Trophoblast cell (in vitro differentiated cells and primary cell): ENCODE measurements at regions not wholly inside any gene's neighbourhood (a gene's known extent, or its start where the extent isn't known, plus 50 kb on each side); places are given as distances from the start of the nearest gene placed in this dataset.

Experiments used
- DNase-seq, 2 donors: peaks; one replicate each; pipeline ENCODE4 v3.0.0-alpha.2; 2016
- H2AFZ ChIP-seq: 2 replicates; pipeline ENCODE4 v1.6.1; 2013; ENCODE audit warnings: low read length, moderate library complexity, mild to moderate bottlenecking; ENCODE audit not compliant: insufficient read depth, poor library complexity
- H2AK5ac ChIP-seq: 2 replicates; pipeline ENCODE4 v1.6.1; 2013; ENCODE audit warnings: mild to moderate bottlenecking, low read length
- H2BK120ac ChIP-seq: 2 replicates; pipeline ENCODE4 v1.6.1; 2013; ENCODE audit warnings: low read length, mild to moderate bottlenecking, moderate library complexity; ENCODE audit not compliant: insufficient read depth, poor library complexity
- H2BK12ac ChIP-seq: 2 replicates; pipeline ENCODE4 v1.6.1; 2013; ENCODE audit warnings: mild to moderate bottlenecking, low read length, moderate library complexity
- H2BK5ac ChIP-seq: 2 replicates; pipeline ENCODE4 v1.6.1; 2013; ENCODE audit warnings: low read length, low read depth, moderate library complexity, mild to moderate bottlenecking; ENCODE audit not compliant: poor library complexity
- H3K14ac ChIP-seq: 2 replicates; pipeline ENCODE4 v1.6.1; 2013; ENCODE audit warnings: mild to moderate bottlenecking, low read length
- H3K18ac ChIP-seq: 2 replicates; pipeline ENCODE4 v1.6.1; 2013; ENCODE audit warnings: mild to moderate bottlenecking, low read length
- H3K23ac ChIP-seq: 2 replicates; pipeline ENCODE4 v1.6.1; 2013; ENCODE audit warnings: low read length
- H3K27ac ChIP-seq: 2 replicates; pipeline ENCODE4 v1.5.1; 2013; ENCODE audit warnings: low read depth, mild to moderate bottlenecking, inconsistent platforms, low read length, moderate library complexity
- H3K27me3 ChIP-seq: 2 replicates; pipeline ENCODE4 v1.6.1; 2013; ENCODE audit warnings: inconsistent platforms, mild to moderate bottlenecking, low read length, moderate library complexity; ENCODE audit not compliant: insufficient read depth
- H3K36me3 ChIP-seq, 2 experiments: 1 replicate in 1 of 2; 2 replicates in 1 of 2; pipeline ENCODE4 v1.6.1; 2013; ENCODE audit warnings: low read length in 2 of 2, mild to moderate bottlenecking in 2 of 2, moderate library complexity in 1 of 2; ENCODE audit not compliant: insufficient read depth in 2 of 2, control insufficient read depth in 1 of 2
- H3K4ac ChIP-seq: 2 replicates; pipeline ENCODE4 v1.6.1; 2013; ENCODE audit warnings: low read depth, mild to moderate bottlenecking, low read length, moderate library complexity
- H3K4me1 ChIP-seq, 2 experiments: 1 replicate in 1 of 2; 2 replicates in 1 of 2; pipeline ENCODE4 v1.6.1; 2013; ENCODE audit warnings: low read length in 2 of 2, mild to moderate bottlenecking in 2 of 2, moderate library complexity in 1 of 2; ENCODE audit not compliant: insufficient read depth in 2 of 2, control insufficient read depth in 1 of 2
- H3K4me2 ChIP-seq: 2 replicates; pipeline ENCODE4 v1.6.1; 2013; ENCODE audit warnings: inconsistent platforms, mild to moderate bottlenecking, low read length, moderate library complexity
- H3K4me3 ChIP-seq: 2 replicates; pipeline ENCODE4 v1.5.1; 2013; ENCODE audit warnings: mild to moderate bottlenecking, low read depth, low read length, inconsistent platforms
- H3K79me1 ChIP-seq: one replicate; pipeline ENCODE4 v1.6.1; 2013; ENCODE audit warnings: low read length
- H3K79me2 ChIP-seq: 2 replicates; pipeline ENCODE4 v1.6.1; 2013; ENCODE audit warnings: low read length, mild to moderate bottlenecking; ENCODE audit not compliant: control insufficient read depth, insufficient read depth, poor library complexity
- H3K9ac ChIP-seq: 2 replicates; pipeline ENCODE4 v1.6.1; 2013; ENCODE audit warnings: mild to moderate bottlenecking, low read length
- H3K9me3 ChIP-seq: 2 replicates; pipeline ENCODE4 v1.6.1; 2013; ENCODE audit warnings: low read depth, mild to moderate bottlenecking, control low read depth, inconsistent platforms, low read length; ENCODE audit not compliant: insufficient read depth
- H4K12ac ChIP-seq: 2 replicates; pipeline ENCODE4 v1.6.1; 2013; ENCODE audit warnings: low read depth, mild to moderate bottlenecking, low read length, moderate library complexity
- H4K8ac ChIP-seq: 2 replicates; pipeline ENCODE4 v1.6.1; 2013; ENCODE audit warnings: low read depth, mild to moderate bottlenecking, low read length, moderate library complexity
- H4K91ac ChIP-seq: one replicate; pipeline ENCODE4 v1.6.1; 2013; ENCODE audit warnings: low read depth, mild to moderate bottlenecking, low read length, moderate library complexity
- WGBS: extraction: QIAGEN DNeasy Blood & Tissue Kit; methylation state at CpG from one replicate; pipeline ENCODE4 v1.1.7; 2013; ENCODE audit warnings: missing lambda C conversion rate; ENCODE audit not compliant: insufficient read length, insufficient coverage; ENCODE audit errors: extremely low coverage; 5-methylcytosine and 5-hydroxymethylcytosine counted together

DNA sequence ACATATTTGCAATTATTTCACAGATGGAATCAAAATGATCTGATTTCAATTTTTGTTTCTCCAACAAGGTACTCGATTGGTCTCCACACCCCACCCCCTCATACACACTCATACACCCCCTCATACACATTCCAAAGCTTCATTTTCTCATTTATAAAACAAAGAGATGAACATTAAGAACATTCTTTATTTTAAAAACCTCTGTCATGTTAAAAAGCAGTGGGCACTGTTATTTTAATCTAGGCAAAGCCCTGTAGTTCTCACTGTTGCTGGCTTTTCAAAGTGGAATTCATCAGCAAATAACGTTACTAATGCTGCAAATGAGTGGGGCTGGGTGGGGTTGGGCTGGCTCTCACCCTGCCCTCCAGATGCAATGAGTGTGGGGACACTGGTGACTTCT is 289.6 kb upstream of the ASIC2 start:
- no peak overlapping the region for H2AFZ ChIP-seq
- no peaks in the 10 kb centered on the region for H3K79me2 ChIP-seq
- no peaks in the 10 kb centered on the region for H3K36me3 ChIP-seq
- H3K9me3 ChIP-seq = peaks cover 3% of the 10 kb centered on the region
- H2BK120ac ChIP-seq = no peak overlapping the region
- H3K4ac ChIP-seq = no peak overlapping the region
- no peak overlapping the region for H2BK12ac ChIP-seq
- DNase-seq = no peak
- no peaks in the 10 kb centered on the region for H3K79me1 ChIP-seq
- H3K4me1 ChIP-seq = no peaks in the 10 kb centered on the region
- no peak overlapping the region for H3K23ac ChIP-seq
- no peak overlapping the region for H4K91ac ChIP-seq
- H3K18ac ChIP-seq = no peak overlapping the region
- H2AK5ac ChIP-seq = no peak overlapping the region
- H3K14ac ChIP-seq = no peak overlapping the region
- no peak overlapping the region for H2BK5ac ChIP-seq
- no peaks in the 10 kb centered on the region for H3K27me3 ChIP-seq
- H3K27ac ChIP-seq = no peak overlapping the region
- H3K9ac ChIP-seq = no peak overlapping the region
- no peak overlapping the region for H4K12ac ChIP-seq
- no CpG with 5 or more reads among the region's 2 CpGs for WGBS
- no peak overlapping the region for H3K4me2 ChIP-seq
- no peak overlapping the region for H3K4me3 ChIP-seq
- no peak overlapping the region for H4K8ac ChIP-seq

DNA sequence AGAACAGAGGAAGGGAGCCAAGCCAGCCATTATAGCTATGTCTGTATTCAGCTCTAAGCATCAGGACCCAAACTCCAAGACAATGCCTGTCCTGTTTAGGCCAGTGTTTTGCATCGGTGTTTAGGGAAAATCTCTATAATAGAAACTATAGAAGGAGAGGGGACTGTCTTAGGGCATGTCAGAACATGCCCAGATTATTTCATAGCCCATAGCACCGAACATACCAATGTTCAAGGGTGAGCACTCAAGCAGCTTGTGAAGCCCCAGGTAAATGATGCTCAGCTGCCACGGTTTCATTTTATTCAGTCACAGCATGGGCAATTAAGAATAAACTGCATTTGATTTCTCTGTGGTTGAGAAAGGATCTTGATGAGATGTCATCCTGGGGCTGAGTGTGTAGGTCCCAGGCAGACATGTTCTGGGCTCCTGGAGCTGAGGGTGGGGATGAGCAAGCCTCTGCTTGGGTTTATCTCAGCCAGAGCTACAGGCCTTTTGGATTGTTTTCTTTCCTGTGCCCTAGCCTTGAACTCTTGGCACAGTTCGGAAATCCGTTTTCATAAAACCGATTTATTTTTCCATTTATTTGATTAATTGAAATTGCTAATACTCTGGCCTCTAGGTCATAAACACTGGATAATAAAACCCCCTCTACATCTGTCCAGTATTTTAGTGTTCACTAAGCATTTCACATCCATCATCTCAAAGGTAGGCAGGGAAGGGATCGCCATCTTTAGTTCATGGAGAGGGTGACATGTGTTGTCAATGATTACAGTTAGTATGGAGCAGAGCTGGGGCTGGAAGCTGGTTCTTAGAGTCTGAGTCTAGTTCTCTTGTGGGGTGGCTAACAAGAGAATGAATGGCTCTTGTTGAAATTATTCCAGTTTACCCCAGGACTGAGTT is 290.7 kb upstream of the ASIC2 start:
- WGBS = no CpG with 5 or more reads among the region's 7 CpGs
- H4K12ac ChIP-seq = no peak overlapping the region

DNA sequence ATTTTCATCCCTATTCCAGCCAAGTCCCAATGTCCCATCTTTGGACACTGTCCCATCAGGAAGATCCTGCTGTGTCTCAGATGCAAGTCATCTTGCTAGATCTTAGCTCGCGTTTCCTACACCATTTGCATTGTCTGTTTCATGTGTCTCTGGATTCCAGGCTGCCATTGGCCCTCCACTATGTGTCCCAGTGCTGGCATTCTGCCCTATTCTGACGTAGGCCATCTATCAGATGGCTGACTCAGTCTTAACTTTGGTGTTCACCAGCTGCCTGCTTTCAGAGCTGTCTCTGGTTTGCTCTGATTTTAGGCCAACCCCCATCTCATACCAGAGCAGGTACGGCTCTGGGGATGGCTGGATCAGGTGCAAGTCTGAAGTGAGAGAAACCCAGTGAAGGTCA is 300.9 kb upstream of the ASIC2 start:
- Histone ChIP-seq H3K4ac (no peak overlapping the region), H3K36me3 (no peaks in the 10 kb centered on the region), H3K9ac (no peak overlapping the region), H3K27me3 (no peaks in the 10 kb centered on the region), H4K91ac (no peak overlapping the region), H2BK5ac (no peak overlapping the region), H2BK120ac (no peak overlapping the region), H4K12ac (no peak overlapping the region), H3K23ac (no peak overlapping the region), H2AK5ac (no peak overlapping the region), H3K79me2 (no peaks in the 10 kb centered on the region), H3K4me3 (no peak overlapping the region), H3K4me1 (no peaks in the 10 kb centered on the region), H3K9me3 (no peaks in the 10 kb centered on the region), H3K27ac (no peak overlapping the region), H2BK12ac (no peak overlapping the region), H2AFZ (no peak overlapping the region), H3K14ac (no peak overlapping the region), H3K18ac (no peak overlapping the region), H4K8ac (no peak overlapping the region), H3K79me1 (no peaks in the 10 kb centered on the region), H3K4me2 (no peak overlapping the region)
- no CpG with 5 or more reads among the region's 4 CpGs for WGBS
- DNase-seq = no peak

More for the DNA sequence above, 290.7 kb upstream of the ASIC2 start:
- no peak overlapping the region for H3K9ac ChIP-seq
- H3K36me3 ChIP-seq = no peaks in the 10 kb centered on the region
- no peaks in the 10 kb centered on the region for H3K79me2 ChIP-seq
- no peak overlapping the region for H2BK120ac ChIP-seq
- no peak overlapping the region for H2BK5ac ChIP-seq
- H2AFZ ChIP-seq = no peak overlapping the region
- H3K4me2 ChIP-seq = no peak overlapping the region
- no peaks in the 10 kb centered on the region for H3K79me1 ChIP-seq
- H3K23ac ChIP-seq = no peak overlapping the region
- H3K18ac ChIP-seq = no peak overlapping the region
- H3K4me1 ChIP-seq = no peaks in the 10 kb centered on the region
- peaks cover 3% of the 10 kb centered on the region for H3K9me3 ChIP-seq
- H4K8ac ChIP-seq = no peak overlapping the region
- no peak overlapping the region for H2AK5ac ChIP-seq
- no peaks in the 10 kb centered on the region for H3K27me3 ChIP-seq
- no peak overlapping the region for H3K14ac ChIP-seq
- H3K4me3 ChIP-seq = no peak overlapping the region
- no peak overlapping the region for H2BK12ac ChIP-seq
- DNase-seq = no peak
- H3K4ac ChIP-seq = no peak overlapping the region
- H3K27ac ChIP-seq = no peak overlapping the region
- H4K91ac ChIP-seq = no peak overlapping the region

DNA sequence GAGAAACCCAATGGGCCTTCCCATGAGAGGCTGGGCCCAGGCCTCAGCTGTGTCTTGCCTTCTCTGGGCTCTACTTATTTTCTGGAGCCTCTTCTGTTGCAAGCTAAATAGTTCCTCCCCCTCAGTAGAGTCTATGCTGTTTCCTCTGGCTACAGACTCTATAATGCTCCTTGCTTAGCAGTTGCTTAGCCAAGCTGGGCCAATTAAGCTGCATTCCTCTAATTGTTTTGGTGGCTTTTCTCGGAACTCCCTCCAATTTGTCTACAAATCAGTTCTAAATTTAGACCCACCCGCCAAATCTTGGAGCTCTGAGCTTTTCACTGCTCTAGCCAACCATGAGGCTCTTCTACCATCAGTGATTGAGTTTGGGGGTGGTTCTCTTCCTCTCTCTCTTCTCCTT is 302.7 kb upstream of the ASIC2 start:
- Histone ChIP-seq H3K9me3 (no peaks in the 10 kb centered on the region), H3K4ac (no peak overlapping the region), H3K4me2 (no peak overlapping the region), H3K4me1 (no peaks in the 10 kb centered on the region), H3K9ac (no peak overlapping the region), H3K23ac (no peak overlapping the region), H3K18ac (no peak overlapping the region), H3K27me3 (no peaks in the 10 kb centered on the region), H3K14ac (no peak overlapping the region), H3K27ac (no peak overlapping the region), H4K91ac (no peak overlapping the region), H3K4me3 (no peak overlapping the region), H2AK5ac (no peak overlapping the region), H2BK120ac (no peak overlapping the region), H3K79me2 (no peaks in the 10 kb centered on the region), H3K36me3 (no peaks in the 10 kb centered on the region), H2AFZ (no peak overlapping the region), H4K12ac (no peak overlapping the region), H3K79me1 (no peaks in the 10 kb centered on the region), H2BK12ac (no peak overlapping the region), H2BK5ac (no peak overlapping the region), H4K8ac (no peak overlapping the region)
- no peak for DNase-seq
- WGBS = no CpG with 5 or more reads among the region's 2 CpGs
